GM06990 (cell line): ENCODE measurements at regions not wholly inside any gene's neighbourhood (a gene's known extent, or its start where the extent isn't known, plus 50 kb on each side); places are given as distances from the start of the nearest gene placed in this dataset.
"Not testable (repeated sequence)": the region's sequence is repeated elsewhere in the genome, so short reads cannot be mapped to it uniquely, and the experiment has no call there.

Source experiments
- DNase-seq: peaks from one replicate; pipeline ENCODE4 v3.0.0-alpha.2; 2011; ENCODE audit not compliant: insufficient read length; ENCODE audit errors: extremely low read depth
- H3K27me3 ChIP-seq: replicated peaks from 2 replicates; pipeline ENCODE4 v1.6.0; 2011; ENCODE audit warnings: low read length; ENCODE audit not compliant: control insufficient read depth, insufficient read depth
- H3K36me3 ChIP-seq: 2 replicates; pipeline ENCODE4 v1.5.1; 2011; ENCODE audit warnings: low read length; ENCODE audit not compliant: control insufficient read depth, insufficient read depth
- H3K4me3 ChIP-seq: replicated peaks from 2 replicates; pipeline ENCODE4 v1.5.1; 2011; ENCODE audit warnings: low read depth, mild to moderate bottlenecking, control low read depth, low read length
- TF ChIP-seq, protein P1 (sequence below): IDR thresholded peaks from 2 replicates; pipeline ENCODE4 v1.5.1; 2011; ENCODE audit warnings: low read length, control low read depth, mild to moderate bottlenecking, inconsistent platforms; ENCODE audit not compliant: insufficient read depth, poor library complexity, severe bottlenecking

DNA sequence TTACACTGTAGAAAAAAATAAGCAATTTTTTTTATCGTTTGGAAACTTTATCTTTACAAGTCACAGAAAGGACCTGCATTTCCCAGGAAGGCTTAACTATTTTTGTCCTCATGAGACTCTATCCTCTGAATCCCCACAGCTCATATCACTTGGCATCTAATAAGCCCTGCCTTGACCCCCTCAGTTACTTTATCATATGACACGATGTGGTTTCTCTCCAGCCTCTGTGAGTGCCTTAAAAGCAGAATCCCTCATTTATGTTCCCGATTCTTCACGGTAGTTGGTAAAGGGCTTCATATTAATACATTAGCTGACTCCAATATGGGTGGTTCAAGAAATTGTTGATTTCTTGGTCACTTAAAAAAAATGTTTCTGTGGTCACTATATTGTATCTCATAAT lies 296.6 kb upstream of the GRAMD2B start:
- no peak for DNase-seq
- no peaks in the 10 kb centered on the region for H3K36me3 ChIP-seq

DNA sequence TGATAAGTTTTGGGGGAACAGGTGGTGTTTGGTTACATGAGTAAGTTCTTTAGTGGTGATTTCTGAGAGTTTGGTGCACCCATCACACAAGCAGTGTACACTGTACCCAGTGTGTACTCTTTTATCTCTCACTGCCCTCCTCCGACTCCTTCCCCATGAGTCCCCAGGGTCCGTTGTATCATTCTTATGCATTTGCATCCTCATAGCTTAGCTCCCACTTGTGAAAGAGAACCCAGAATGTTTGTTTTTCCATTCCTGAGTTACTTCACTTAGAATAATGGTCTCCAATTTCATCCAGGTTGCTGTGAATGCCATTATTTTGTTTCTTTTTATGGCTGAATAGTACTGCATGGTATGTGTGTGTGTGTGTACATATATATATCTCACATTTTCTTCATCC lies 295.8 kb upstream of the GRAMD2B start:
- not testable (repeated sequence) for DNase-seq, H3K4me3 ChIP-seq, H3K27me3 ChIP-seq, H3K36me3 ChIP-seq

More for the DNA sequence above, 296.6 kb upstream of the GRAMD2B start:
- Histone ChIP-seq H3K4me3 (no peak overlapping the region), H3K27me3 (no peaks in the 10 kb centered on the region)
- TF ChIP-seq, protein P1, sequence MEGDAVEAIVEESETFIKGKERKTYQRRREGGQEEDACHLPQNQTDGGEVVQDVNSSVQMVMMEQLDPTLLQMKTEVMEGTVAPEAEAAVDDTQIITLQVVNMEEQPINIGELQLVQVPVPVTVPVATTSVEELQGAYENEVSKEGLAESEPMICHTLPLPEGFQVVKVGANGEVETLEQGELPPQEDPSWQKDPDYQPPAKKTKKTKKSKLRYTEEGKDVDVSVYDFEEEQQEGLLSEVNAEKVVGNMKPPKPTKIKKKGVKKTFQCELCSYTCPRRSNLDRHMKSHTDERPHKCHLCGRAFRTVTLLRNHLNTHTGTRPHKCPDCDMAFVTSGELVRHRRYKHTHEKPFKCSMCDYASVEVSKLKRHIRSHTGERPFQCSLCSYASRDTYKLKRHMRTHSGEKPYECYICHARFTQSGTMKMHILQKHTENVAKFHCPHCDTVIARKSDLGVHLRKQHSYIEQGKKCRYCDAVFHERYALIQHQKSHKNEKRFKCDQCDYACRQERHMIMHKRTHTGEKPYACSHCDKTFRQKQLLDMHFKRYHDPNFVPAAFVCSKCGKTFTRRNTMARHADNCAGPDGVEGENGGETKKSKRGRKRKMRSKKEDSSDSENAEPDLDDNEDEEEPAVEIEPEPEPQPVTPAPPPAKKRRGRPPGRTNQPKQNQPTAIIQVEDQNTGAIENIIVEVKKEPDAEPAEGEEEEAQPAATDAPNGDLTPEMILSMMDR, result no peak

DNA sequence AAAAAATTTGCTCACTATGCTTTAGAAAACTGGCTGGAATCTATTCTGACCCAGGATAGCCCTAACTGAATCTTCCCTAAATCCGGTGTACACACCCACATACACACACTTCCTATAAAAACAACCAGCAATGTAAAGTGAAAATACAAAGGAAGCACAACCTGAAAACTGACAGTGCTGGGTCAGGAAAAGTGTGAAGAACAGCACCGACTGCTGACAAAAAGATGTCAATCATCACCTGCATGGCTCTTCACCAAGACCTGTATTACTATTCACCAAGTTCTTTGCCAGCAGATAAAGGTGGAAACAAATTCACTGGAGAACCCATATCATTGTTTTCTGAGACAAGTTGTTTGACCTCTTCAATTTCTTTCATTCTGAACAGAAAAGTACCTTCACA lies 293.8 kb upstream of the GRAMD2B start:
- TF ChIP-seq, protein P1, result no peak
- no peaks in the 10 kb centered on the region for H3K36me3 ChIP-seq
- DNase-seq, result no peak
- no peak overlapping the region for H3K4me3 ChIP-seq
- no peaks in the 10 kb centered on the region for H3K27me3 ChIP-seq

DNA sequence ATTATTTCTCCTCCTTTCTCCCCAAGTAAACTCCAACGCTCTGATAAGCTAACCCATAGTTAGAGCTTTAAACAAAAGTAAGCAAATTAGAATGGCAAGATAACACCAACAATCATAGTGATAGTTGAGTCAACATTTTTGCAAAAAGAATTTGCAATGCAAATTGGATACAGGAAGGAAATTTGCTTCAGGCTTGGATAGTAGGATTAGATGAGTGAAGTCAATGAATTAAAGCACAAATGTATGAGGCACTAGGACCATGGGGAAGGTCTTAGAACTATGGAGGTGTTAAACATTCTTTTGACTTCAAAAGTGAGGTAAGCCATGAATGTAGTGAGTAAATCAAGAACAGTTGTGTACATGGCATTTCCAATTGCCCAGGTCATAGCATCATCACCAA lies 289.8 kb upstream of the GRAMD2B start:
- no peak for DNase-seq
- Histone ChIP-seq H3K4me3 (no peak overlapping the region), H3K36me3 (no peaks in the 10 kb centered on the region), H3K27me3 (no peaks in the 10 kb centered on the region)
- TF ChIP-seq, protein P1, result no peak

DNA sequence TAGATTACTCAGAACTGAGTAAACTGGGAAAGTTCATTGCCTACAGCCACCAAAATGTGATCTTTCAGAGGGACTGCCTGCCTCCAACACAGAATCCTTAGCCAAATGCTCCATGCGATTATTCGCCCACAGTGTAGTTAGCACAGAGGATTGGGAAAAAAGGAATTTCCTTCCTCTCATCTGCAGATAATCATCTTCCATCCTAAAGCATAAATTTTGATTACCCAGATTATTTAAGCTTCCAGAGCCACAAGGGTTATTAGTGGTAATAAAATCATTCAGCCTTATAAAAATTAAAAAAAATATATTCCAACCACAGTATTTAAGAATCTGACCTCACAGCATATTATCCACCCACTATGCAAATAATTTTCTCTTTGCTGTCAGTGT lies 285.3 kb upstream of the GRAMD2B start:
- H3K36me3 ChIP-seq, result no peaks in the 10 kb centered on the region
- TF ChIP-seq, protein P1, result no peak
- no peaks in the 10 kb centered on the region for H3K27me3 ChIP-seq
- no peak overlapping the region for H3K4me3 ChIP-seq
- no peak for DNase-seq

DNA sequence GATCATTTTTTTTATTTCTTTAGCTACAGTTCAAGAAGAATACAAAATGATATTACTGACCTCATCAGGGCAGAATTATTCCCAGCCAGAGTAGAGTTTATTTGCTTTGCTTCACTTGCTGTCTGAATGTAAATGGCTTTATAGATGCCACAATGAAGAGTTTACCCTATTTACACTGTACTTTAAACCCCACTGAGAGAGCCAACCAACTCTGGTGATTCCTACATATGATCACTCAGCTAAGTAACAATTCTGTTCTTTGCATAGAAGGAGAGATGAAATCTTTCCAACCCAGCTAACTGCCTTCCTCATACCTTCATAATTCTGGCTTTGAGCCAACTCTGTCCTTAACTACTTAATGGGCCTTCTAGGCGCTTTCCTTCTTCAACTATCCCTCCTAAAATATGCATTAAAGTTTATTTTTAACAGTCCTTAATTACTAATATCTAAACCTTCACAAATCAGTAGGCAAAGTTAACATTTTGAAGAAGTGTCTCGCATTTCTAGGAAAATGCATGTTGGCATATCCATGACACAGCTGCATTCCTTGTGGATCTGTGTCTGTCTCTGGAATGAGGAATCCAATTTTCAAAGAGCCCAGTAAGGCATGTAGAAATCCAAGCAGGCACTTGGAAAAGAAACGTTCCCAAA lies 284.8 kb upstream of the GRAMD2B start:
- no peaks in the 10 kb centered on the region for H3K27me3 ChIP-seq
- no peaks in the 10 kb centered on the region for H3K36me3 ChIP-seq
- TF ChIP-seq, protein P1, result no peak
- DNase-seq, result no peak
- H3K4me3 ChIP-seq, result no peak overlapping the region
